Nephron (organoid): ENCODE measurements at regions not wholly inside any gene's neighbourhood (a gene's known extent, or its start where the extent isn't known, plus 50 kb on each side); places are given as distances from the start of the nearest gene placed in this dataset.

ENCODE experiments used
- H3K27ac Mint-ChIP-seq, 3 experiments: 2 replicates each; pipeline ENCODE4 v1.8.0; 2020; ENCODE audit warnings: mixed read lengths in 3 of 3, mild to moderate bottlenecking in 2 of 3, moderate library complexity in 1 of 3
- H3K27me3 Mint-ChIP-seq: 2 replicates; pipeline ENCODE4 v1.8.0; 2021; ENCODE audit warnings: low read depth, mild to moderate bottlenecking, moderate library complexity, mixed read lengths
- H3K36me3 Mint-ChIP-seq: 2 replicates; pipeline ENCODE4 v1.8.0; 2020; ENCODE audit warnings: low read depth, mixed read lengths
- H3K4me1 Mint-ChIP-seq: 2 replicates; pipeline ENCODE4 v1.8.0; 2020; ENCODE audit warnings: mixed read lengths
- H3K4me3 Mint-ChIP-seq, 3 experiments: 2 replicates each; pipeline ENCODE4 v1.8.0; 2020; ENCODE audit warnings: mild to moderate bottlenecking in 3 of 3, mixed read lengths in 3 of 3, moderate library complexity in 2 of 3
- H3K9me3 Mint-ChIP-seq: 2 replicates; pipeline ENCODE4 v1.8.0; 2020; ENCODE audit warnings: mixed read lengths
- CTCF ChIP-seq, 3 experiments: fragments of 200-600 bp; sonication (generic); IDR thresholded peaks; one replicate each; pipeline ENCODE4 v1.5.0; 2021; ENCODE audit warnings: antibody characterized with exemption in 3 of 3; ENCODE audit not compliant: unreplicated experiment in 3 of 3

- Mint-ChIP-seq H3K36me3 (no peaks in the 10 kb centered on the region), H3K4me1 (peaks cover 15% of the 10 kb centered on the region), H3K9me3 (peaks cover 8% of the 10 kb centered on the region), H3K27ac (peak overlapping the region in 1 of 3 experiments; percentile 1), H3K4me3 (no peak overlapping the region), H3K27me3 (no peaks in the 10 kb centered on the region)
- TF ChIP-seq CTCF (IDR thresholded peaks at IDR 0.05; ENCODE audit: unreplicated experiment in 3 of 3): no peak
Measured at GRCh38 chr12:97758194-97758501, 295.5 kb downstream of the RMST start.

DNA sequence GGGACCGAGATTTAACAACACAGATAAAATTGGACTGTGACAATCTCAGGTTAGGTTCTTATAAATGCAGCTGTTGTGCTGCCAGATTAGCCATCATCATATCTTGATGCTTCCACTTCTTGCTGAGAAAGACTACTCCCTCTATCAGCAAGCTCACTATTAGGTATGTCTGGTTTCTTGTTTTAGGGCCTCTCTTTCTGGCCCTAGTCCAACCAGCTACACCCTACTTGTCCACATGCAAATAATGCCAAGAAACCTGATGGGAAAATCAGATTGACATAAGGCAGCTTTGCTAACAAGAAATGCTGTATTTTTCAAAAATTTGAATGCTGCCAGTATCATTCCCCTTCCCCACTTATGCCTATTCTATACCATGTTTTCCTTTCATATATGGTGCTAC is 296.0 kb downstream of the RMST start:
- Mint-ChIP-seq H3K4me1 (peaks cover 15% of the 10 kb centered on the region), H3K9me3 (peaks cover 9% of the 10 kb centered on the region), H3K27ac (no peak overlapping the region), H3K36me3 (no peaks in the 10 kb centered on the region), H3K4me3 (no peak overlapping the region), H3K27me3 (no peaks in the 10 kb centered on the region)
- TF ChIP-seq CTCF (IDR thresholded peaks at IDR 0.05; ENCODE audit: unreplicated experiment in 3 of 3): no peak

DNA sequence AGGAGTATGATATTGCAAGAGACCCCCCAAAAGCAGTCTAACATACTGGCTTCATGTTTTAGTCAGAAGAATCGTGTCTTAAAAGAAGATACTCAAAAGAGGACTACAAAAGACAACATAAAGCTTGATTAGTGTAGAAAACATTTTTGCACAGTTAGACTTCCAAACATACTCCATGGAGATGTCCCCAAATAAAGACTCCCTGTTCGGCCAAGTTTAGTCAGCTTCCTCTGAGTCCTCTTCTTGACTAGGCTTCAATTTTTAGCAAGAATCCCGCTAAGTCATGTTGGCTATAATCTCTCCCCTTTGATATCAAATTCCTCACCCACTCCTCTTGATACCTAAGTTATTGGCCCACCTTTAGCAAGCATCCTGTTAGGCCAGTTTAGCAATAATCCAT is 298.0 kb downstream of the RMST start:
- Mint-ChIP-seq H3K27ac (no peak overlapping the region), H3K27me3 (no peaks in the 10 kb centered on the region), H3K9me3 (peaks cover 9% of the 10 kb centered on the region), H3K36me3 (no peaks in the 10 kb centered on the region), H3K4me1 (peaks cover 15% of the 10 kb centered on the region), H3K4me3 (no peak overlapping the region)
- no peak for TF ChIP-seq CTCF (IDR thresholded peaks at IDR 0.05; ENCODE audit: unreplicated experiment in 3 of 3)

DNA sequence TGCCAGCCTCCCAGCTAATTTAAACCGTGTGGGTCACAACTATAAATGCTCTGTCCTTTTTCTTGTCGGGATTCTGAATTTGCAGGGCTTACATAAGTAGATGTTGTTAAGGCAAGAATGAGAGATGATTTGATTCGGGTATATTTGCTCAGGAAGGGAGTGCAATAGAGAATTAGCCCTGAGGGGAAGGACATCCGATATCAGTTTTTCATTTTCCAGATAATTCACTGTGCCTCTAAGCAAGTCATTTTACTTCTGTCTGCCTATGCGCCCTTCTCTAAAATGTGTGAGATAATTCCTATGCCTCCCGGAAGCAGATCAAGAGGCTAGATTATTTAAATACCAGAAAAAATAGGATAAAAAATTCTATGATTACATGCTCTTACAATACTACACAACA is 300.5 kb downstream of the RMST start:
- Mint-ChIP-seq H3K4me1 (peaks cover under 1% of the 10 kb centered on the region), H3K27me3 (no peaks in the 10 kb centered on the region), H3K9me3 (peaks cover 9% of the 10 kb centered on the region), H3K27ac (no peak overlapping the region), H3K36me3 (no peaks in the 10 kb centered on the region), H3K4me3 (no peak overlapping the region)
- TF ChIP-seq CTCF (IDR thresholded peaks at IDR 0.05; ENCODE audit: unreplicated experiment in 3 of 3): no peak

DNA sequence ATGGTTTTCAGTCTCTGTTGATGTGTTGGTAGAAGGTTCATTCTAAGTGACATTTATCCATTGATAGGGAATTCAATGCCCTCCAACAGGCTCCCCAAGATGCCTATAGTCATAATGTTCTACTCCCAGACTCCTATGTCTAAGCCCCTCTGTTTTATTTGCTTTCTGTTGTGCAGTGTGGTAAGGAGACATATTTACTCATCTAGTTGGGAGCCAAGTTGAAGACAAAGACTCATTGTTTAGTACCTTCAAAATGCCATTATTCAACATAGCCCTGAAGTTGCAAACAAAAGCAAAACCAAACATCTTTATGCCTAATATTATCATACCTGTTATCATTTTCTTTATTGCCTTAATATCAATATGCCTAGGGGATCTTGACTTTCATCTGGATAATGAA is 302.1 kb downstream of the RMST start:
- H3K9me3 Mint-ChIP-seq: peaks cover 9% of the 10 kb centered on the region
- no peak overlapping the region for H3K27ac Mint-ChIP-seq
- no peaks in the 10 kb centered on the region for H3K36me3 Mint-ChIP-seq
- no peak overlapping the region for H3K4me3 Mint-ChIP-seq
- no peak for TF ChIP-seq CTCF (IDR thresholded peaks at IDR 0.05; ENCODE audit: unreplicated experiment in 3 of 3)
- H3K4me1 Mint-ChIP-seq: no peaks in the 10 kb centered on the region
- no peaks in the 10 kb centered on the region for H3K27me3 Mint-ChIP-seq

GRCh38 chr12:97767347-97767746 is 304.7 kb downstream of the RMST start:
- no peak for TF ChIP-seq CTCF (IDR thresholded peaks at IDR 0.05; ENCODE audit: unreplicated experiment in 3 of 3)

More at GRCh38 chr12:97767347-97767746, 304.7 kb downstream of the RMST start:
- Mint-ChIP-seq H3K4me1 (no peaks in the 10 kb centered on the region), H3K9me3 (peaks cover 5% of the 10 kb centered on the region), H3K4me3 (no peak overlapping the region), H3K27ac (no peak overlapping the region), H3K27me3 (no peaks in the 10 kb centered on the region), H3K36me3 (no peaks in the 10 kb centered on the region)
